ENCODE measurements at regions not wholly inside any gene's neighbourhood (a gene's known extent, or its start where the extent isn't known, plus 50 kb on each side); places are given as distances from the start of the nearest gene placed in this dataset.

GRCh38 chr10:53572799-53573198, 800.2 kb upstream of the MBL2 start:
- TF ChIP-seq CTCF (conservative IDR thresholded peaks at IDR 0.05; ENCODE audit: low read depth, low read length), result no peak
- no peak for DNase-seq (ENCODE audit: low read depth)
- H3K4me3 ChIP-seq (ENCODE audit: low read depth, low read length), result no peak overlapping the region

- TF ChIP-seq CTCF (conservative IDR thresholded peaks at IDR 0.05; ENCODE audit: low read depth, low read length), result no peak
- no peak overlapping the region for H3K4me3 ChIP-seq (ENCODE audit: low read depth, low read length)
- DNase-seq (ENCODE audit: low read depth), result no peak
Observed at GRCh38 chr10:53570221-53570620, 797.6 kb upstream of the MBL2 start.

- DNase-seq (ENCODE audit: low read depth), result no peak
- TF ChIP-seq CTCF (conservative IDR thresholded peaks at IDR 0.05; ENCODE audit: low read depth, low read length), result no peak
- no peak overlapping the region for H3K4me3 ChIP-seq (ENCODE audit: low read depth, low read length)
Observed at GRCh38 chr10:53569455-53569854, 796.9 kb upstream of the MBL2 start.

GRCh38 chr10:53548664-53549063, 776.1 kb upstream of the MBL2 start:
- TF ChIP-seq CTCF (conservative IDR thresholded peaks at IDR 0.05; ENCODE audit: low read depth, low read length), result no peak
- H3K4me3 ChIP-seq (ENCODE audit: low read depth, low read length), result no peak overlapping the region
- DNase-seq (ENCODE audit: low read depth), result no peak

GRCh38 chr10:53547364-53547763, 774.8 kb upstream of the MBL2 start:
- no peak for DNase-seq (ENCODE audit: low read depth)
- H3K4me3 ChIP-seq (ENCODE audit: low read depth, low read length), result no peak overlapping the region
- no peak for TF ChIP-seq CTCF (conservative IDR thresholded peaks at IDR 0.05; ENCODE audit: low read depth, low read length)

GRCh38 chr10:53543410-53543809, 770.8 kb upstream of the MBL2 start:
- no peak overlapping the region for H3K4me3 ChIP-seq (ENCODE audit: low read depth, low read length)
- DNase-seq (ENCODE audit: low read depth), result no peak
- no peak for TF ChIP-seq CTCF (conservative IDR thresholded peaks at IDR 0.05; ENCODE audit: low read depth, low read length)

- no peak overlapping the region for H3K4me3 ChIP-seq (ENCODE audit: low read depth, low read length)
- no peak for TF ChIP-seq CTCF (conservative IDR thresholded peaks at IDR 0.05; ENCODE audit: low read depth, low read length)
- DNase-seq (ENCODE audit: low read depth), result no peak
Observed at GRCh38 chr10:53537508-53537907, 764.9 kb upstream of the MBL2 start.
